KMS-11 (cell line): ENCODE measurements at regions not wholly inside any gene's neighbourhood (a gene's known extent, or its start where the extent isn't known, plus 50 kb on each side); places are given as distances from the start of the nearest gene placed in this dataset.
"Not testable (repeated sequence)": the region's sequence is repeated elsewhere in the genome, so short reads cannot be mapped to it uniquely, and the experiment has no call there.

Experiments used
- H2AFZ ChIP-seq: fragments of 200-600 bp; sonication (generic); 2 replicates; pipeline ENCODE4 v1.6.1; 2016; ENCODE audit warnings: antibody characterized with exemption, mixed run types, low read depth
- H3K27ac ChIP-seq: fragments of 200-600 bp; sonication (generic); 2 replicates; pipeline ENCODE4 v1.6.1; 2016; ENCODE audit warnings: mild to moderate bottlenecking, mixed run types
- H3K27me3 ChIP-seq: fragments of 200-600 bp; sonication (generic); 2 replicates; pipeline ENCODE4 v1.6.1; 2017; ENCODE audit warnings: mild to moderate bottlenecking, low read depth, mixed run types, moderate library complexity; ENCODE audit not compliant: insufficient read depth
- H3K36me3 ChIP-seq: fragments of 200-600 bp; sonication (generic); 2 replicates; pipeline ENCODE4 v1.6.1; 2017; ENCODE audit warnings: mild to moderate bottlenecking, mixed run types; ENCODE audit not compliant: insufficient read depth
- H3K4me1 ChIP-seq: fragments of 200-600 bp; sonication (generic); 2 replicates; pipeline ENCODE4 v1.6.1; 2016; ENCODE audit warnings: mild to moderate bottlenecking, low read depth, mixed run types; ENCODE audit not compliant: poor library complexity, severe bottlenecking
- H3K4me2 ChIP-seq: fragments of 200-600 bp; sonication (generic); 2 replicates; pipeline ENCODE4 v1.7.0; 2016; ENCODE audit warnings: mild to moderate bottlenecking, mixed run types
- H3K4me3 ChIP-seq: fragments of 200-600 bp; sonication (generic); IDR thresholded peaks from 2 replicates; pipeline ENCODE4 v1.6.1; 2017; ENCODE audit warnings: low read depth, low read length, mixed read lengths; ENCODE audit not compliant: insufficient read depth
- H3K79me2 ChIP-seq: fragments of 200-600 bp; sonication (generic); 2 replicates; pipeline ENCODE4 v1.6.1; 2016; ENCODE audit warnings: low read depth, mixed run types; ENCODE audit not compliant: insufficient read depth
- H3K9ac ChIP-seq: fragments of 200-600 bp; sonication (generic); 2 replicates; pipeline ENCODE4 v1.6.1; 2016; ENCODE audit warnings: mild to moderate bottlenecking, mixed run types
- H4K20me1 ChIP-seq: fragments of 200-600 bp; sonication (generic); 2 replicates; pipeline ENCODE4 v1.6.1; 2016; ENCODE audit warnings: mild to moderate bottlenecking, mixed run types; ENCODE audit not compliant: insufficient read depth
- TF ChIP-seq, protein P1 (sequence below): fragments of 200-600 bp; sonication (generic); conservative IDR thresholded peaks from 2 replicates; pipeline ENCODE4 v1.6.1; 2017; ENCODE audit warnings: low read depth, mild to moderate bottlenecking, antibody characterized with exemption, low read length, moderate library complexity, mixed read lengths

DNA sequence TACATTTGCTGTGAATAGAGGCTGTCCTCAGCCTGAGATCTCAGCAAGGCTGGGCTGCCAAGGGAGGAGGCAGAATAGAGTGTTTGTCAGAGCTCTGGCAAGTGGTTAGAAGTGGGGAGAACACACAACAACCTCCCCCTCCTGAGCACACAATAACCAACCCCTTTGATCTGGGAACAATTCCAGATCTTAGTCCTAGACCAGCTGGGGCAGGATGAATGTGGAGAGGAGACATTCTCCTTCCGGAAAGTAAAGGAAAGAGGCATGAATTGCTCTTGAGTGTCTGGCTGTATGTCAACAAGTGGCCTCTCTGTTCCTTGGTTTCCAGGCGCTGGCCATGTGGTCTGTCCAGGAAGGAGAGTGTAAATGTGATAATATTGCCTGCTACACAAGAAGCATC lies 114.9 kb upstream of the TMTC4 start:
- H2AFZ ChIP-seq = peak overlapping the region; percentile 20; the same call in 1 of the 2 replicates
- H3K27me3 ChIP-seq = no peaks in the 10 kb centered on the region
- no peaks in the 10 kb centered on the region for H3K79me2 ChIP-seq
- no peak overlapping the region for H3K4me3 ChIP-seq
- H3K36me3 ChIP-seq = no peaks in the 10 kb centered on the region
- H3K9ac ChIP-seq = peak overlapping the region; percentile 39; the same call in 1 of the 2 replicates
- peak overlapping the region; percentile 83 for H3K27ac ChIP-seq
- peak overlapping the region; percentile 48 for H3K4me2 ChIP-seq
- H3K4me1 ChIP-seq = peaks cover 29% of the 10 kb centered on the region
- H4K20me1 ChIP-seq = no peaks in the 10 kb centered on the region
- TF ChIP-seq, protein P1, sequence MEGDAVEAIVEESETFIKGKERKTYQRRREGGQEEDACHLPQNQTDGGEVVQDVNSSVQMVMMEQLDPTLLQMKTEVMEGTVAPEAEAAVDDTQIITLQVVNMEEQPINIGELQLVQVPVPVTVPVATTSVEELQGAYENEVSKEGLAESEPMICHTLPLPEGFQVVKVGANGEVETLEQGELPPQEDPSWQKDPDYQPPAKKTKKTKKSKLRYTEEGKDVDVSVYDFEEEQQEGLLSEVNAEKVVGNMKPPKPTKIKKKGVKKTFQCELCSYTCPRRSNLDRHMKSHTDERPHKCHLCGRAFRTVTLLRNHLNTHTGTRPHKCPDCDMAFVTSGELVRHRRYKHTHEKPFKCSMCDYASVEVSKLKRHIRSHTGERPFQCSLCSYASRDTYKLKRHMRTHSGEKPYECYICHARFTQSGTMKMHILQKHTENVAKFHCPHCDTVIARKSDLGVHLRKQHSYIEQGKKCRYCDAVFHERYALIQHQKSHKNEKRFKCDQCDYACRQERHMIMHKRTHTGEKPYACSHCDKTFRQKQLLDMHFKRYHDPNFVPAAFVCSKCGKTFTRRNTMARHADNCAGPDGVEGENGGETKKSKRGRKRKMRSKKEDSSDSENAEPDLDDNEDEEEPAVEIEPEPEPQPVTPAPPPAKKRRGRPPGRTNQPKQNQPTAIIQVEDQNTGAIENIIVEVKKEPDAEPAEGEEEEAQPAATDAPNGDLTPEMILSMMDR = no peak

DNA sequence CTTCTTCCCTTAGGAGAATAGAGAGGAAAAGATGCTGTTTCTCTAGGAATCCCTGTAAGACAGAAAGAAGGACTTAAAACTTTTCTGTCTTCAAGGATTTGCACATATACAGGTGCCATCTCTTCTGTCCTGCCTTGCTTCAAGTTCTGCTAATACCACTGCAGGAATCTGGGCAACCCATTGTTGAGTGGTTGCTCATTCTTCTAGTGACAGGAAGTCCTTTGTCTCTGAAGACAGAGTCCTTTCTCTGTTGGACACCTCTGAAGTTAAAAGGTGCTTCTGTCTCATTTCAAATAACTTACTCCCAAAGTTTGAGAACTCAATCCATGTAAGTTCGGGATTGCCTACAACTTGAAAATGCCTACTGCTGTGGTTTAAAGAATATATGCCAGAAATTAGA lies 114.4 kb upstream of the TMTC4 start:
- Histone ChIP-seq H2AFZ (peak overlapping the region; percentile 20; the same call in 1 of the 2 replicates), H3K4me2 (peak overlapping the region; percentile 48), H3K27ac (peak overlapping the region; percentile 83), H4K20me1 (no peaks in the 10 kb centered on the region), H3K27me3 (no peaks in the 10 kb centered on the region), H3K4me1 (peaks cover 29% of the 10 kb centered on the region), H3K79me2 (no peaks in the 10 kb centered on the region), H3K36me3 (no peaks in the 10 kb centered on the region), H3K4me3 (no peak overlapping the region), H3K9ac (no peak overlapping the region; the same call in 1 of the 2 replicates)
- TF ChIP-seq, protein P1 = no peak

DNA sequence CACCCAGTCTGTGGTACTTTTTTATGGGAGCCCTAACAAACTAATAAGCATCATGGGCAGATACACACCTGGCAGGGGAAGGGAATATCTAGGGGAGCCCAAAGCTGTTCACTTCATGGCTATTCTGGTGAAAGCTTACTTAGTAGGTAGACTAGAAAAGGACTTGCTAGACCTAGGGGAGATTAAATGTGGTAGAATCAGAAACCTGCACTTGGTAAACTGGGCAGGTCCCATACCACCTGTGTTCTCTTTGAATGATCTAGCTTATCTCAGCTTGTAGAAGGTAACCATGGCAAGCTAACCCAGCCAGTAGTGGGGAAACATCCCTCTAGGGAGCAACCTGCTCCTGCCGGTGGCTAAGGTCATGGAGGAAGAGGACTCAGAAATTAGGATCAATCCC lies 113.9 kb upstream of the TMTC4 start:
- H3K4me2 ChIP-seq = peak overlapping the region; percentile 48
- H3K79me2 ChIP-seq = no peaks in the 10 kb centered on the region
- H3K36me3 ChIP-seq = no peaks in the 10 kb centered on the region
- H2AFZ ChIP-seq = no peak overlapping the region
- H4K20me1 ChIP-seq = no peaks in the 10 kb centered on the region
- H3K27me3 ChIP-seq = no peaks in the 10 kb centered on the region
- H3K27ac ChIP-seq = peak overlapping the region; percentile 83; the same call in 1 of the 2 replicates
- peaks cover 29% of the 10 kb centered on the region for H3K4me1 ChIP-seq
- H3K4me3 ChIP-seq = no peak overlapping the region
- TF ChIP-seq, protein P1 = no peak
- no peak overlapping the region for H3K9ac ChIP-seq

DNA sequence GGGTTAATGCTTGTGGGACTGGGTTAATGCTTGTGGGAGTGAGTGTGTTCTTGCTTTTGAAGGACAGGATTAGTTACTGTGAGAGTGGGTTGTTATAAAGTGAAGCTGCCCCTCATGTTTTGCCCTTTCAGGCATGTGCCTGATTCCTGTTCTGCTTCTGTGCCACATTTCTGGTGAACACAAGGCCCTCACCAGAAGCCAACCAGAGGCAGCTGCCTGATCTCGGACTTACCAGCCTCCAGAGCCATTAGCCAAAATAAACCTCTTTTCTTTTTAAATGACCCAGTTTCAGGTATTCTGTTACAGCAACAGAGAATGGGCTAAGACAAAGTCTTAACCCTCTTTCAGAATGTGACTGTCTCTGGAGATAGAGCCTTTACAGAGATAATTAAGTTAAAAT lies 113.3 kb upstream of the TMTC4 start:
- Histone ChIP-seq H3K4me2 (0 out of 2 replicates have a peak overlapping the region, but pooled peaks have one; percentile 12), H3K27ac (no peak overlapping the region), H3K27me3 (no peaks in the 10 kb centered on the region), H2AFZ (no peak overlapping the region), H3K4me1 (peaks cover 29% of the 10 kb centered on the region), H3K79me2 (no peaks in the 10 kb centered on the region), H3K4me3 (no peak overlapping the region), H3K9ac (no peak overlapping the region), H4K20me1 (no peaks in the 10 kb centered on the region), H3K36me3 (no peaks in the 10 kb centered on the region)
- TF ChIP-seq, protein P1 = no peak

DNA sequence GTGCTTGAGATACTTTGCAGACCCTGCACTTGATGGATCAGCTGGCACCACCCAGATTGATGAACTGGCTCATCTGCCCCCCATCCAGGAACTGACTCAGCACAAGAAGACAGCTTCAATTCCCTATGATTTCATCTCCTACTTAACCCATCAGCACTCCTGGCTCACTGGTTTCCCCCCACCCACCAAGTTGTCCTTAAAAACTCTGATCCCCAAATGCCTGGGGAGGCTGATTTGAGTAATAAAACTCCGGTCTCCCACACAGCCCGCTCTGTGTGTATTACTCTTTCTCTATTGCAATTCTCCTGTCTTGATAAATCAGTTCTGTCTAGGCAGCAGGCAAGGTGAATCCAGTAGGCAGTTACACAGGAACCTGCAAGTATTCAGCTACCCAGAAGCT lies 102.1 kb upstream of the TMTC4 start:
- not testable (repeated sequence) for H2AFZ ChIP-seq, H3K9ac ChIP-seq, H3K79me2 ChIP-seq, H4K20me1 ChIP-seq, H3K4me2 ChIP-seq, H3K27ac ChIP-seq, H3K4me1 ChIP-seq, H3K36me3 ChIP-seq, H3K27me3 ChIP-seq, H3K4me3 ChIP-seq
